SK-N-MC (cell line): ENCODE measurements at regions not wholly inside any gene's neighbourhood (a gene's known extent, or its start where the extent isn't known, plus 50 kb on each side); places are given as distances from the start of the nearest gene placed in this dataset.
"Not testable (repeated sequence)": the region's sequence is repeated elsewhere in the genome, so short reads cannot be mapped to it uniquely, and the experiment has no call there.

ENCODE experiments used
- EZH2 ChIP-seq: fragments of 200-600 bp; sonication (generic); IDR thresholded peaks from one replicate; pipeline ENCODE4 v1.6.1; 2017; ENCODE audit warnings: antibody characterized with exemption
- FOXP2 ChIP-seq: optimal IDR thresholded peaks from 2 replicates; pipeline ENCODE3; 2011; ENCODE audit warnings: mild to moderate bottlenecking, moderate library complexity; ENCODE audit not compliant: insufficient read depth; ENCODE audit errors: extremely low read length, control extremely low read depth
- POLR2AphosphoS5 ChIP-seq: IDR thresholded peaks from 2 replicates; pipeline ENCODE4 v1.6.1; 2012; ENCODE audit warnings: mild to moderate bottlenecking, low read depth, low read length, borderline replicate concordance

DNA sequence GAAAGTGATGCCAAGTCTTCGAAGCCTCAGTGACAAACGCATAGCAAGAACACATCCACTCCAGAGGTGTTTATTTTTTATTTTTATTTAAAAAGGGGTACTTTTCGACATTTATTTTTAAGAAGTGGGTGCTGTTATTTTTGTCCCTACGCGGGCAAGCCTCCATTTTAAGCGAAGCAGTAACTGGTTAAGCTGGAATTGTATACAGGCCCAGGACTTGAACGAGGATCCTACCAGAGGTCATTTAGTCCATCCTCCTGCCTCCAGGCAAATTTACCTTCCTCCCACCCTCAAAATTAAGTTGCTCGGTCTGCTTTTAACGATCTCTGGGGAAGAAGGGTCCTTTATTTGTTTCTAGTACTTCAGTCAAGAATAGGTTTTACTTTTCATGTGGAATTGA lies 130.6 kb upstream of the PLEKHM1 start:
- not testable (repeated sequence) for TF ChIP-seq POLR2AphosphoS5, EZH2, FOXP2
